ENCODE measurements at regions not wholly inside any gene's neighbourhood (a gene's known extent, or its start where the extent isn't known, plus 50 kb on each side); places are given as distances from the start of the nearest gene placed in this dataset.

DNA sequence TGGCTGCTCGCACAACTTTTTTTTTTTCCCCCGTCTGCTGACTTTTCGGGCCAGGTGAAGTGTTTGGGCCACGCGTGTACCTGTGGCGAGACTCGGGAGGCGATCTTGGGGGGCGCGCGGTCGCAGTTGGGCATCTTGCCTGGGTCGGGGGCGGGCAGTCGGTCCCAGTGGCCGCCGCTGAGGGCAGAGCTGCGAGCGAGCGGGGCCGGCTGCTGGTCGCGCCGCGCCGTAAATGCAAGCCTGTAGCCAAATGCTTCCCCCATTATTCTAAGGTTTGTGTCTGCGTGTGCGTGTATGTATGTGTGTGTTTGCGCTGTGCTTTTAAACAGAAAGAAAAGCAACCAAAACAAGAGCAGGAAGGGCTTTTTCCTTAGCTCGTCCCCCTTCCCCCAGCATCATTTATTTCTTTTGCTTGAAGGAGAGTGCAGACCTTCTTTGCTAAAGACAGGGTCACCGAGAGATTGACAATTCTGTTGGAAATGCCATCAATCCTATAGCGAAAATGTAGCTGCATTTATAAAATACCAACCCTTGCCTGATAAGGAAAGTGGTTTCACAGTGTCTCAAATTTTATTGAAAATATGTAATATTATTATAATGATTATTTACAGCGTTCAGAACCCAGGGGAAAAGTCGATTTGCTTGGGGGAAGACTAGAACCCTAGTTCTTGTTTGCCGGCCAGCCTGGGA, 143.2 kb upstream of the ZNF536 start:
- H3K27ac ChIP-seq (ENCODE audit: low read length): no peak overlapping the region
- peaks cover 85% of the 10 kb centered on the region for H3K27me3 ChIP-seq (ENCODE audit: insufficient read depth, low read length)
- no peak overlapping the region for H3K9ac ChIP-seq (ENCODE audit: low read depth, low read length)
- H3K4me3 ChIP-seq (ENCODE audit: low read length): peak overlapping the region; percentile 80
- no peaks in the 10 kb centered on the region for H3K36me3 ChIP-seq (ENCODE audit: insufficient read depth, low read depth, low read length)
- peaks cover 15% of the 10 kb centered on the region; the same call in 1 of the 2 replicates for H3K4me1 ChIP-seq (ENCODE audit: insufficient read depth, low read length)
- H3K9me3 ChIP-seq (ENCODE audit: insufficient read depth, low read depth, low read length): no peaks in the 10 kb centered on the region

DNA sequence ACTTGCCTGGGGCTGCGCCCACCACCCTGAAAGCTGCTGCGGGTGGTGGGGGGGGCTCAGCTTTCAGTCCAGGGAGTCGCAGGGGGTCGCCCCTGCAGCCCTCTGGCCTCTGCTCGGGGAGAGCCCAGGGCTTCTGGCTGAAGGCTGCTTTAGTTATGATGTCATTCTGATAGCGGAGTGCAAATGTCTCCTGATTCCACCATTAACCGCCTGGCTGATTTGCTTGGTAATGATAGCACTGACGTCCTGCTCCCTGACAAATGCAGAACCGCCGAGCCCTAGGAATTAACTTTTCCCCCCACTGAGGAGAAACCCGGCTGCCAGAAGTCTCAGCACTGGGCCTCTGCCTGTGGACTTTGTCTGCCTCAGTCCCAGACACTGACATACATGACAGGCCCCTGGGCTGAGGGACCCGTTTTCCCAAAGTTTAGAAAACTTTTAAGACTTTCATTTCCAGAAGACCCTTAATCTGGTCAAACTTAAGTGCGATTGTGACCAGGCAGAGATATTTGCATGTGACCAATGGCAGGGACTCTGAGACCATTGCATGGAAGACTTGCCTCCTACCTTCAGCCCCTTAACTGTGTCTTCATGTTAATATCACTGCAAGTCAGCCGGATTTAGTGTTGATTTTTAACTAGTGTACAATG, 142.5 kb upstream of the ZNF536 start:
- Histone ChIP-seq H3K4me3 (ENCODE audit: low read length) (peak overlapping the region; percentile 80; the same call in 1 of the 2 replicates), H3K4me1 (ENCODE audit: insufficient read depth, low read length) (peaks cover 10% of the 10 kb centered on the region; the same call in 1 of the 2 replicates), H3K27ac (ENCODE audit: low read length) (no peak overlapping the region), H3K36me3 (ENCODE audit: insufficient read depth, low read depth, low read length) (no peaks in the 10 kb centered on the region), H3K27me3 (ENCODE audit: insufficient read depth, low read length) (peaks cover 79% of the 10 kb centered on the region), H3K9ac (ENCODE audit: low read depth, low read length) (no peak overlapping the region), H3K9me3 (ENCODE audit: insufficient read depth, low read depth, low read length) (no peaks in the 10 kb centered on the region)

- Histone ChIP-seq H3K36me3 (ENCODE audit: insufficient read depth, low read depth, low read length) (no peaks in the 10 kb centered on the region), H3K9ac (ENCODE audit: low read depth, low read length) (no peak overlapping the region), H3K27me3 (ENCODE audit: insufficient read depth, low read length) (peaks cover 69% of the 10 kb centered on the region), H3K4me1 (ENCODE audit: insufficient read depth, low read length) (peaks cover 6% of the 10 kb centered on the region; the same call in 1 of the 2 replicates), H3K9me3 (ENCODE audit: insufficient read depth, low read depth, low read length) (no peaks in the 10 kb centered on the region), H3K27ac (ENCODE audit: low read length) (no peak overlapping the region), H3K4me3 (ENCODE audit: low read length) (no peak overlapping the region)
Measured at GRCh38 chr19:30231408-30232318, 140.5 kb upstream of the ZNF536 start.

- H3K4me3 ChIP-seq (ENCODE audit: low read length): no peak overlapping the region
- H3K4me1 ChIP-seq (ENCODE audit: insufficient read depth, low read length): peaks cover 16% of the 10 kb centered on the region; the same call in 1 of the 2 replicates
- no peak overlapping the region for H3K27ac ChIP-seq (ENCODE audit: low read length)
- H3K9ac ChIP-seq (ENCODE audit: low read depth, low read length): no peak overlapping the region
- H3K27me3 ChIP-seq (ENCODE audit: insufficient read depth, low read length): peaks cover 53% of the 10 kb centered on the region
- H3K9me3 ChIP-seq (ENCODE audit: insufficient read depth, low read depth, low read length): no peaks in the 10 kb centered on the region
- no peaks in the 10 kb centered on the region for H3K36me3 ChIP-seq (ENCODE audit: insufficient read depth, low read depth, low read length)
Measured at GRCh38 chr19:30233375-30233774, 138.8 kb upstream of the ZNF536 start.

GRCh38 chr19:30235946-30236345, 136.2 kb upstream of the ZNF536 start:
- H3K27ac ChIP-seq (ENCODE audit: low read length): no peak overlapping the region
- no peaks in the 10 kb centered on the region for H3K36me3 ChIP-seq (ENCODE audit: insufficient read depth, low read depth, low read length)
- H3K9ac ChIP-seq (ENCODE audit: low read depth, low read length): no peak overlapping the region
- no peaks in the 10 kb centered on the region for H3K9me3 ChIP-seq (ENCODE audit: insufficient read depth, low read depth, low read length)
- H3K4me1 ChIP-seq (ENCODE audit: insufficient read depth, low read length): peaks cover 11% of the 10 kb centered on the region; the same call in 1 of the 2 replicates
- H3K27me3 ChIP-seq (ENCODE audit: insufficient read depth, low read length): peaks cover 27% of the 10 kb centered on the region
- H3K4me3 ChIP-seq (ENCODE audit: low read length): no peak overlapping the region

DNA sequence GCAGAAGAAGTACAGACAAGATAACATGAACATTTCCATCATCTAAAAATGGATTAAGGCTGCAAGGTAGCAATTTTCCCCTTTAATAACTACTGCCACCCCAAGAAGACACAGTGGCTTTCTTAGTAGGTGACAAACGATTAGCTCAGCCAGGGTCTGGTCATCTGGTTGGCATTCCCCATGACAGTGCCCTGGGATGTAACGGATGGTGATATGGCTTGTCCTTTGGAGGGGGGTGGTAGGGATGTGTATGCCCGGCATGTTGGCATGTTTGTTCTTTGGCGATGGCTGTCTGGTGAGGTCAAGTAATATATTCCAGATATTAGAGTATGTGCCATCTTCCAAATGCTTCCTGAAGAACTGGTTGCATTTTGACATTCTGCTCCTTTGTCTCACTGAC, 135.6 kb upstream of the ZNF536 start:
- Histone ChIP-seq H3K9ac (ENCODE audit: low read depth, low read length) (no peak overlapping the region), H3K27ac (ENCODE audit: low read length) (no peak overlapping the region), H3K9me3 (ENCODE audit: insufficient read depth, low read depth, low read length) (no peaks in the 10 kb centered on the region), H3K27me3 (ENCODE audit: insufficient read depth, low read length) (peaks cover 20% of the 10 kb centered on the region), H3K36me3 (ENCODE audit: insufficient read depth, low read depth, low read length) (no peaks in the 10 kb centered on the region), H3K4me1 (ENCODE audit: insufficient read depth, low read length) (peaks cover 11% of the 10 kb centered on the region; the same call in 1 of the 2 replicates), H3K4me3 (ENCODE audit: low read length) (no peak overlapping the region)

DNA sequence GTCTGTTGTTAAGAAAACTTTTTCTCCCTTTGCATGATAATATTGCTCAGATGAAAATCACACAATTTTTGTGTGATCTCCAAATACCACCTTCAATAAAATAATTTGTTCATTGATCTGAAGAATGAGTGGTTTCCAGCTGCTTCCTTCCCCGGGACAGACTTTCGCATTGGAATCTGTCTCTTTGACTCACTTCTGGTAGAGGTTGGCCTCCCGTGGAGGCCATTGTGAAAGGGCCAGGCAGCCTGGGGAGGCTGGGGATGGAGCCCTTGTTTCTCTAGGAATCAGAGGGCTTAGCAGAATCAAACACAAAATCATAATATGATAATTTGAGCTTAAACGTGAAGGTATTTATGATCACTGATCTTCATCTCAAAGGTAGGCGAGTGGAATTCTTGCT, 135.0 kb upstream of the ZNF536 start:
- H3K9me3 ChIP-seq (ENCODE audit: insufficient read depth, low read depth, low read length): no peaks in the 10 kb centered on the region
- no peak overlapping the region for H3K4me3 ChIP-seq (ENCODE audit: low read length)
- peaks cover 15% of the 10 kb centered on the region for H3K27me3 ChIP-seq (ENCODE audit: insufficient read depth, low read length)
- no peaks in the 10 kb centered on the region for H3K36me3 ChIP-seq (ENCODE audit: insufficient read depth, low read depth, low read length)
- peaks cover 11% of the 10 kb centered on the region; the same call in 1 of the 2 replicates for H3K4me1 ChIP-seq (ENCODE audit: insufficient read depth, low read length)
- H3K27ac ChIP-seq (ENCODE audit: low read length): no peak overlapping the region
- H3K9ac ChIP-seq (ENCODE audit: low read depth, low read length): no peak overlapping the region

GRCh38 chr19:30240904-30241695, 131.1 kb upstream of the ZNF536 start:
- no peaks in the 10 kb centered on the region for H3K36me3 ChIP-seq (ENCODE audit: insufficient read depth, low read depth, low read length)
- H3K27me3 ChIP-seq (ENCODE audit: insufficient read depth, low read length): no peaks in the 10 kb centered on the region
- H3K4me1 ChIP-seq (ENCODE audit: insufficient read depth, low read length): peaks cover 11% of the 10 kb centered on the region; the same call in 1 of the 2 replicates
- no peaks in the 10 kb centered on the region for H3K9me3 ChIP-seq (ENCODE audit: insufficient read depth, low read depth, low read length)
- no peak overlapping the region for H3K9ac ChIP-seq (ENCODE audit: low read depth, low read length)
- H3K4me3 ChIP-seq (ENCODE audit: low read length): no peak overlapping the region
- no peak overlapping the region for H3K27ac ChIP-seq (ENCODE audit: low read length)

DNA sequence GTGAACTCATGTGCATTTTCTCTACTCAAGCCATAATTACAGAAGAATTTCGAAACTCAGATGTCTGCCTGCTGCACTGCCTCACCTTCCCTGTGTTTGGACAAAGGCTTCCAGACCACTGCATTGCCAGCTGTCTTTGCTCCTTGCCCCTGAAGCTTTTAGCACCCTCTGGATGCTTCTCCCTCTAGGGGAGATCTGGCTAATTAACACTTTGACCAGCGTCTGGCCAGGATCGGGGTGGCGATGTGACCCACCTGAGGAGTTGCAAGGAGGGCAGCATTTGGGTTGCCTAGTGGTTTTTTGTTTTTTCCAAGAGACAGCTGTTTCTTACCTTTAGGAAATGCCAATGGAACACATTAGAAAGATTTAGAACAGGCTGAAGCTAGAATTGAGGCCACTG, 127.7 kb upstream of the ZNF536 start:
- H3K27ac ChIP-seq (ENCODE audit: low read length): no peak overlapping the region
- peaks cover 6% of the 10 kb centered on the region for H3K4me1 ChIP-seq (ENCODE audit: insufficient read depth, low read length)
- H3K4me3 ChIP-seq (ENCODE audit: low read length): no peak overlapping the region
- no peaks in the 10 kb centered on the region for H3K36me3 ChIP-seq (ENCODE audit: insufficient read depth, low read depth, low read length)
- H3K9ac ChIP-seq (ENCODE audit: low read depth, low read length): no peak overlapping the region
- no peaks in the 10 kb centered on the region for H3K27me3 ChIP-seq (ENCODE audit: insufficient read depth, low read length)
- H3K9me3 ChIP-seq (ENCODE audit: insufficient read depth, low read depth, low read length): no peaks in the 10 kb centered on the region

- H3K9me3 ChIP-seq (ENCODE audit: insufficient read depth, low read depth, low read length): no peaks in the 10 kb centered on the region
- no peak overlapping the region for H3K4me3 ChIP-seq (ENCODE audit: low read length)
- no peak overlapping the region for H3K9ac ChIP-seq (ENCODE audit: low read depth, low read length)
- H3K27ac ChIP-seq (ENCODE audit: low read length): no peak overlapping the region
- H3K4me1 ChIP-seq (ENCODE audit: insufficient read depth, low read length): peaks cover 6% of the 10 kb centered on the region
- no peaks in the 10 kb centered on the region for H3K27me3 ChIP-seq (ENCODE audit: insufficient read depth, low read length)
- H3K36me3 ChIP-seq (ENCODE audit: insufficient read depth, low read depth, low read length): no peaks in the 10 kb centered on the region
Measured at GRCh38 chr19:30245401-30246039, 126.7 kb upstream of the ZNF536 start.
